Superior temporal gyrus (tissue), 1 donor: ENCODE measurements at regions not wholly inside any gene's neighbourhood (a gene's known extent, or its start where the extent isn't known, plus 50 kb on each side); places are given as distances from the start of the nearest gene placed in this dataset.
"Not testable (repeated sequence)": the region's sequence is repeated elsewhere in the genome, so short reads cannot be mapped to it uniquely, and the experiment has no call there.

Experiments
- DNase-seq: peaks from one replicate; pipeline ENCODE4 v3.0.0-alpha.2; 2016; ENCODE audit errors: extremely low spot score

- DNase-seq = no peak
These were observed 2041.4 kb downstream of the PCDH9 start for GRCh38 chr13:65188721-65189120.

GRCh38 chr13:65168026-65168425, 2062.1 kb downstream of the PCDH9 start:
- DNase-seq = no peak

- DNase-seq = no peak
These were observed 2063.5 kb downstream of the PCDH9 start for GRCh38 chr13:65166675-65167074.

GRCh38 chr13:65159803-65160202, 2070.3 kb downstream of the PCDH9 start:
- no peak for DNase-seq

- DNase-seq = no peak
These were observed 2074.3 kb downstream of the PCDH9 start for GRCh38 chr13:65155861-65156260.

GRCh38 chr13:65154661-65155447, 2075.3 kb downstream of the PCDH9 start:
- DNase-seq = no peak

GRCh38 chr13:65149687-65150086, 2080.4 kb downstream of the PCDH9 start:
- no peak for DNase-seq

- DNase-seq = no peak
These were observed 2086.2 kb downstream of the PCDH9 start for GRCh38 chr13:65143920-65144319.

GRCh38 chr13:65133094-65133493, 2097.0 kb downstream of the PCDH9 start:
- no peak for DNase-seq

- no peak for DNase-seq
These were observed 2104.9 kb downstream of the PCDH9 start for GRCh38 chr13:65125236-65125635.

- no peak for DNase-seq
These were observed 2117.6 kb downstream of the PCDH9 start for GRCh38 chr13:65112531-65112941.

GRCh38 chr13:65112123-65112522, 2118.0 kb downstream of the PCDH9 start:
- DNase-seq = no peak

GRCh38 chr13:65111223-65111622, 2118.9 kb downstream of the PCDH9 start:
- no peak for DNase-seq

- not testable (repeated sequence) for DNase-seq
These were observed 2125.7 kb downstream of the PCDH9 start for GRCh38 chr13:65104436-65104835.

GRCh38 chr13:65103351-65103750, 2126.8 kb downstream of the PCDH9 start:
- DNase-seq = no peak

- DNase-seq = no peak
These were observed 2134.7 kb downstream of the PCDH9 start for GRCh38 chr13:65095161-65096082.

- no peak for DNase-seq
These were observed 2136.8 kb downstream of the PCDH9 start for GRCh38 chr13:65093357-65093756.

GRCh38 chr13:65091031-65091430, 2139.1 kb downstream of the PCDH9 start:
- DNase-seq = no peak

- no peak for DNase-seq
These were observed 2139.9 kb downstream of the PCDH9 start for GRCh38 chr13:65090186-65090585.

GRCh38 chr13:65088906-65089305, 2141.2 kb downstream of the PCDH9 start:
- no peak for DNase-seq

- no peak for DNase-seq
These were observed 2144.2 kb downstream of the PCDH9 start for GRCh38 chr13:65085977-65086376.

GRCh38 chr13:65074248-65074647, 2155.9 kb downstream of the PCDH9 start:
- no peak for DNase-seq

GRCh38 chr13:65064967-65065366, 2165.2 kb downstream of the PCDH9 start:
- no peak for DNase-seq
